Renal cortex interstitium (tissue), 11 donors: ENCODE measurements at regions not wholly inside any gene's neighbourhood (a gene's known extent, or its start where the extent isn't known, plus 50 kb on each side); places are given as distances from the start of the nearest gene placed in this dataset.
A peak's percentile ranks its signal among the peaks of the same experiment; 100 is the strongest.
"Not testable (repeated sequence)": the region's sequence is repeated elsewhere in the genome, so short reads cannot be mapped to it uniquely, and the experiment has no call there.

Experiments used
- DNase-seq, 11 donors: peaks; one replicate each; pipeline ENCODE4 v3.0.0-alpha.2; 2013; ENCODE audit warnings: low read depth in 9 of 11, low spot score in 4 of 11; ENCODE audit errors: extremely low read depth in 1 of 11

- DNase-seq, result no peak
Measured at GRCh38 chr15:60128000-60128376, 123.9 kb downstream of the FOXB1 start.

DNA sequence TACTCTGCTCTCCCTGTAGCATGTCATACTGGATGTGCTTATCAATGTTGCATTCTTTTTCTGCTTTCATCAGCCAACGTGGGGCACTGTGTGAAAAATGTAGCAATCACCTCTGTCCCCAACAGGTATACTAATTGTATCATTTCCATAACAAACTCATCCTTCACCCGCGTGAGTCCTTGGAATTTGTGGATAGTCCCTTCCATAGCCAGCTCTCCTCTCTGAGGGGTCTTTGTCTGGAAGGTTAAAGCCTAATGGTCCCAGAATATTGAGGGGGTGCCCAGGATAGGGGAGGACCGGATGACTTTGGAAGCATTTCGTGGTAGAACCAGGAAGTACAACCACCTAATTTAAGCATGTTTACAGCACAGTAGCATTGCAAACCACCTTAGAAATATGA is 124.6 kb downstream of the FOXB1 start:
- DNase-seq, result no peak

DNA sequence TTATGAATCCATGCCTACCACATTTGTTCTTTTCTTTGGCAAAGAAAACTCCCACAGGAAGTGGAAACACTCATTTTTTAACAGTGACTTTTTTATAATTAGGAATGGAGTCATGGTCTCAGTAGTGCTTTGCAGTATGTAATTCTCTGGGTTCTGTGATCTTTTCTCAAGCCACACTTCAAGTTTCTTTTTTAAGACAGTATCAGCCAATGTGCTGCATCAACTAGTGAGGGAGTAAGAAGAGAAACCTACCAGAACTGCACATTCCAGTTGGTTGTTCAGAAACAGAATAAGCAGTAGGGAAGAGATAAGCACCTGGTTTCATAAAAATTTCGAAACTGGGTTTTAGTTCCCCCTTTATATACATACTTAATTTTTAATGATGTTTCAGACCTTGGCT is 126.3 kb downstream of the FOXB1 start:
- DNase-seq, result no peak

DNA sequence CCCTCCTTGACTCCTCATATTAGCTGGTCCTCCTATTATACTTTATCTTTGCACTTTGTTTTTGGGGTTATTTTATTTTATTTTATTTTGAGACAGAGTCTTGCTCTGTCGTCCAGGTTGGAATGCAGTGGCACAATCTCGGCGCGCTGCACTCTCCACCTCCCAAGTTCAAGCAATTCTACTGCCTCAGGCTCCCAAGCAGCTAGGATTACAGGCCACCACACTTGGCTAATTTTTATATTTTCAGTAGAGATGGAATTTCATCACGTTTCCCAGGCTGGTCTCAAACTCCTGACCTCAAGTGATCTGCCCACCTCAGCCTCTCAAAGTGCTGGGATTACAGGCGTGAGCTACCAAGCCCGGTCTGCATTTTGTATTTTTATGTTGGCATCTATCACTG is 126.7 kb downstream of the FOXB1 start:
- peak in 1 of 11 donors; percentile 20 for DNase-seq

GRCh38 chr15:60134609-60135008 is 130.5 kb downstream of the FOXB1 start:
- no peak for DNase-seq

GRCh38 chr15:60135961-60136360 is 131.8 kb downstream of the FOXB1 start:
- no peak for DNase-seq

GRCh38 chr15:60137711-60138396 is 133.7 kb downstream of the FOXB1 start:
- DNase-seq, result no peak

DNA sequence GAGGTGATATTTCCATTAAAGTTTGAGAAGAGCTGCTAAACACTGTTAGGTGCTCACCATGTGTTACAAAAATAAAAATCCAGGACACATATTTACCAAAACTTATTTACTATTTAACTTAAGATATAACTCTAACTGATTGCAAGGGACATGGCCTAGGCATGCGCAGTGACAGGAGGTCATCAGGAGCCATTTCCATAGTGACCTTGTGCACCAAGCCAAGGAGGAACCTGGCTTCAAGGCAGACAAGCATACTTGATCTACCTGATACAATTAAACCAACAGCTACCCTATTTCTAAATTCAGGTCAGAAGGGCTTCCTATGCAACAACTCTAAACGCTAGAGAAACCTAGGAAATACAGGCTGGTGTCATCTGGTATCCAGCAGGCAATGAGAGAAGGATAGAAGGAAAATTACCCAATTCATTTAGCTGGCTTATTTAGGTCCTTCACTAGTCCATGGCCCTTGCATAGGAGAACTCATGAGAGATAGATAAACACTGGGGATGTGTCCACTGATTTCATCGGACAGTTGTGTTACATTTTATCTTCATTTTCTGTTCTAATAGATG is 134.4 kb downstream of the FOXB1 start:
- no peak for DNase-seq

DNA sequence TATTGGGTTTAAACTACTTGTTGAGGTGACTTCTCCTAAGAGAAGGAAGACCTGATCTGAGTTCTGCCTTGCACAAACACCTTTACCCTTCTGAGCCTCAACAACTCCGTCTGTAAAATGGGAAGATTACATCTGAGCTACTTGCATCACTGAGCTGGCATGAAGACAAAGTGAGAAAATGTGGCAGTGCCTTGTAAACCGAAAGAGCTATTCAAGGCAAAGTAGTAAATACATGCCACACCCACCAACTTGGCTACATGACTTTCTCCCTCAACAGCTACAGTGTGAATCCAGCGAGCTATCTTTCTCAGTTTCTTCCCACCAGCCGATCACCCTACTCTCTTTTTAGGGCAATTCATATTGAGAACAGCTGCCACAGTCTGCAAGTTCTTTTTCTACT is 148.3 kb downstream of the FOXB1 start:
- DNase-seq, result no peak

DNA sequence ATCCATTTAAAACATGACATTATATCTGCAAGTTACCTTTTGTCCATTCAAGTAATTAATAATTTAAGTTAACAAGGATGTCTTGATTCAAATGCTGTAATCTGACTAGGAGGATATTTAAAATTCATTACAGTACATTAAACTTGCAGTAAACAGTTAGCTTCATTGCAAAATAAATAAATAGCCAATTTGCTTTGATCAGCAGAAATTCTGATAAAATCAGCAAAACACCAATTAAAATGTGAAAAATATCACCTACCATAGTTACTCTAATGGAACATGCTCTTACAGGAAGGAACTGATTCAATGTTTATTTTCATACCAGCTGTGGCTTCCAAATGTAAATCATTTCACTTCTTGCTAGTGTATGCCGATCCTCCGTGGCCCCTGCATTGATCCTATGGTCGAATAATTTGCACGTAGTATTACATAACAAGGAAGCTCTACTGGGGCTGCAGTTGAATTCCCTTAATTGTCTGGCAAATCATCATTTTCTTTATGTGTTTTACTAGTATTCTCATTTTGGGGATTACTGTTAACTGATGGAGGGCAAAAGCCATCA is 150.7 kb downstream of the FOXB1 start:
- DNase-seq, result no peak

DNA sequence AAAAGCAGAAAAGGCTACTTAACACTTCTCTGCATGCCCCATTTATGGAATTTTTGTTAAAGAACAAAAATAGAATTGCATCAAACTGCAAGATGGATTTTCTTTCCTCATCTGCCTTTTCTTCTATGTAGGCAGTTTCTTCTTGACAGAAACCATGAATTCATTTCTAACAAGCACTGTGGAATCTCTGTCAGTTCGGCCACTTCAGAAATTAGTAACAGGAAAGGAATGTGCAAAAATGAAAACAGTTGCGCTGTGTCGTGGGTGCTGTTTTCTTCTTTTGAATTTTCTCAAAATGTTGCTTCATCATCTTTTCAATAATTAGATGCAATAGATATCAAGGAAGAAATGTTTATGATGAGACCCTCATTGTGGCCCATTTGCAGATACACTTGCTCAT is 151.6 kb downstream of the FOXB1 start:
- DNase-seq, result no peak

DNA sequence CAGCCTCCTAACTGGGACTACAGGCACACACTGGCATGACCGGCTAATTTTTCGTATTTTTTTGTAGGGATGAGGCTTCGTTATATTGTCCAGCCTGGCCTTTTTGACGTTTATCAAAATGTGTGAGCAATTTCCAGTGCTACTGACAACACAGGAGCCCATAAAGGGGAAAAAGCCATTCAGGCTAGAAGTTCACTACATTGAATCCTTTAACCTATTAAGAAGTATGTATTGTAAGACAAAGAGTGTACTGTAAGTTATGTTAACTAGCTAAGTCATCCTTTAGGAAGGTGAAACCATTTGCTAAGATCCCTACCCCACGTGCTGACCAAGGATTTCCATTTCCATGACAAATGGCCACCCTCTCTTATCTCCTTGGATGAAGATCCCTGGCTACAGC is 156.8 kb downstream of the FOXB1 start:
- no peak for DNase-seq

- no peak for DNase-seq
Measured at GRCh38 chr15:60161704-60162103, 157.6 kb downstream of the FOXB1 start.

DNA sequence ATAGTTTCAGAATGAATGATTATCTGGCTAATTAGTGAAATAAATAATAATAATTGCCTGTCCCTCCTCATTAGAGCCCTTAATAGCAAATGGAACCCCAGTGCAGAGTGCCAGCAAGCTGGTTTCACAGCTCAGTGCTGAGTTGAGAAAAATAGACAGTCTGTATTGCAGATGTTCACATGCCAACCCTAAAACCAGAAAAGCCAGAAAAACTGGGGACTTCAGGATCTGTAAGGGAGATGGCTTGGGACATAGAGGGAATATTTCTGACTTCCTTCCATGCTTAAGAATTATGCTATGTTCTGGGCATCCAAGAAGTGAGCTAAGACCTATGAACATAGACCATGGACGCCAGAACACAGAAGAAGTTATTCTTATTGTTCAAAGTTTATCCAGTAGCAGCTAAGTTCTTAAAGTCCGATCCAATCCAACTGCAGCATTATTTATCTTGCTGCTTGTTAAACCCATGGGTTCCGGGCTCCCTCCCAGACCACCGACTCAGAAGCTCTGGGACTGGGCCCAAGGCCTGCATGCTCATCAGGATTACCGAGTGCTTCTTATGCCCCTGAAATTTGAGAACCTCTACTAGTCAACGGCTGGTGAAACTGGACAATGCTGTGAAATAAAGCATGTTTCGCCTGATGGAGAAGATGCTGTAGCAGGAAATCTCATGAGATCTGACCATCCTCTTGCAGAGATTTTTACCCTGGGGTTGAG is 158.3 kb downstream of the FOXB1 start:
- no peak for DNase-seq

- DNase-seq, result no peak
Measured at GRCh38 chr15:60162968-60163355, 158.9 kb downstream of the FOXB1 start.

GRCh38 chr15:60165111-60165510 is 161.0 kb downstream of the FOXB1 start:
- no peak for DNase-seq

- no peak for DNase-seq
Measured at GRCh38 chr15:60172143-60172542, 168.0 kb downstream of the FOXB1 start.

- peak in 4 of 11 donors; percentile 5 to 17 (median 10) for DNase-seq
Measured at GRCh38 chr15:60179786-60180391, 175.8 kb downstream of the FOXB1 start.

GRCh38 chr15:60181957-60182356 is 177.8 kb downstream of the FOXB1 start:
- not testable (repeated sequence) for DNase-seq

DNA sequence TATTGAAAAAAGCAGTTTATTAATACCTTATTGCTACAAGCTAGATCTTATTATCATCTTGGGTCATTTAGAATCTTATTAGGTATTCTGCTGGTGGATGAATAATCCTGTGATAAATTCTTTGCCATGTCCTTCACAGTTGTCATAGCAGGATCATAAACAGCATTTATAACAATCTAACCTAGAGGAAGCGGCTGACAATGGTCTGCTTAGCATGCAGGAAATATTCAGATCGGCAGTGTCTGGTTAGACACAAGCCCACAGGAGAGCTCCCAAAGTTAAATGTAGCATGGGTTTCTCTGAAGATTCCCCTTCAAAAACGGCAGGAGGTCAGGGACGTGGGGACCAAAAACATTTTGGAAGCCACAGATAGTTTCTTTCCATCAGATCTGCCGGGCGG is 179.3 kb downstream of the FOXB1 start:
- DNase-seq, result no peak
